LNCaP clone FGC (cell line): ENCODE measurements at regions not wholly inside any gene's neighbourhood (a gene's known extent, or its start where the extent isn't known, plus 50 kb on each side); places are given as distances from the start of the nearest gene placed in this dataset.

Experiments
- DNase-seq: peaks from one replicate; pipeline ENCODE4 v3.0.0-alpha.2; 2011; ENCODE audit warnings: low read depth
- H3K4me3 ChIP-seq: 2 replicates; pipeline ENCODE4 v1.5.1; 2011; ENCODE audit warnings: mild to moderate bottlenecking, low read depth, low read length, control low read depth
- TF ChIP-seq, protein P1 (sequence below): IDR thresholded peaks from 2 replicates; pipeline ENCODE4 v1.5.1; 2012; ENCODE audit warnings: mild to moderate bottlenecking; ENCODE audit not compliant: control insufficient read depth, insufficient read depth; ENCODE audit errors: extremely low read depth

DNA sequence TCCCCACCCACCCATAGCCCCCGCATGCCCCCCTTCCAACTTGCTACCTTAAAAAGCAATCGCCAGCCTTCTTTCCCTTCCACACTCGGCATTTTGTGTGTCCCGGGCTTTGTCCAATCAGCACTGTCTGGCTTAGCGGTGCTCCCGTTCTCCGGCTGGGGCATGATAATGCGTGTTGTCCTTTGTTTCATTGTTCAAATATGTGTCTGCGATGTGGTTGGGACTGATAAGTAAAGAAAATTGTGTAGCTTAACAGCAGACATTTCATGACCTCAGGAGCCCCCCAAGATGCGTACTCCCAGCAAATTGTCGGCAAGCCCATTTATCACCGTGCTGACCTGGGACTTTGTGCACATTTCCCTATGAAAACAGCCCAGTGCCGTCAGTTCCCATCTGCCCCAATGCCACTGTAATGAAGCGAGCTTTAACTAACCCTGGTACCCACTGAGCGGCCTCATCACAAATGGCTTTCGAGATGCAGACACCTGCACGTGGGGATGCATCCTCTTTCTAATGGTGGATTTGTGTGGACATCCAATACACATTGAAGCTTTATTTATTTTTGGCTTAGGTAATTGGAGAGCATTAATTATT is 167.0 kb upstream of the E2F8 start:
- TF ChIP-seq, protein P1, sequence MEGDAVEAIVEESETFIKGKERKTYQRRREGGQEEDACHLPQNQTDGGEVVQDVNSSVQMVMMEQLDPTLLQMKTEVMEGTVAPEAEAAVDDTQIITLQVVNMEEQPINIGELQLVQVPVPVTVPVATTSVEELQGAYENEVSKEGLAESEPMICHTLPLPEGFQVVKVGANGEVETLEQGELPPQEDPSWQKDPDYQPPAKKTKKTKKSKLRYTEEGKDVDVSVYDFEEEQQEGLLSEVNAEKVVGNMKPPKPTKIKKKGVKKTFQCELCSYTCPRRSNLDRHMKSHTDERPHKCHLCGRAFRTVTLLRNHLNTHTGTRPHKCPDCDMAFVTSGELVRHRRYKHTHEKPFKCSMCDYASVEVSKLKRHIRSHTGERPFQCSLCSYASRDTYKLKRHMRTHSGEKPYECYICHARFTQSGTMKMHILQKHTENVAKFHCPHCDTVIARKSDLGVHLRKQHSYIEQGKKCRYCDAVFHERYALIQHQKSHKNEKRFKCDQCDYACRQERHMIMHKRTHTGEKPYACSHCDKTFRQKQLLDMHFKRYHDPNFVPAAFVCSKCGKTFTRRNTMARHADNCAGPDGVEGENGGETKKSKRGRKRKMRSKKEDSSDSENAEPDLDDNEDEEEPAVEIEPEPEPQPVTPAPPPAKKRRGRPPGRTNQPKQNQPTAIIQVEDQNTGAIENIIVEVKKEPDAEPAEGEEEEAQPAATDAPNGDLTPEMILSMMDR: no peak
- no peak for DNase-seq
- no peak overlapping the region for H3K4me3 ChIP-seq

DNA sequence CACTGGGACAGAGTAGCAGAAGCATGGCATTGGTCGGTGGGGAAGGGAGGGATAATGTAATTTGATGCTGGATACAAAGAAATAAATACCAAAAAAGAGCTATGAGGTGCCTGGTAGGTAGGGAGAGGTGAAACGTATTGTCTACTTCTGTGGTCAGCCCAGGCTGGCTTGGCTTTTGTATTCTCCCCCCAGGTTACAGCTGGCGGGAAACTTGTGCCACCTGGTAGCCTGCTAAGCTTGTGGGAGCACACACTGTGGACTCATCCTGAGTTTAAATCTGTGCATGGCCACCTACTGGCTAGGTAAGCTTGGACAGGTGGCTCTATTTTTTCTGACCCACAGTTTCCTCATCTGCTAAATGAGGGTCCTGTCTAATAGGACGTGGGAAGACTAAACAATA is 165.2 kb upstream of the E2F8 start:
- DNase-seq: no peak
- TF ChIP-seq, protein P1: no peak
- H3K4me3 ChIP-seq: no peak overlapping the region

DNA sequence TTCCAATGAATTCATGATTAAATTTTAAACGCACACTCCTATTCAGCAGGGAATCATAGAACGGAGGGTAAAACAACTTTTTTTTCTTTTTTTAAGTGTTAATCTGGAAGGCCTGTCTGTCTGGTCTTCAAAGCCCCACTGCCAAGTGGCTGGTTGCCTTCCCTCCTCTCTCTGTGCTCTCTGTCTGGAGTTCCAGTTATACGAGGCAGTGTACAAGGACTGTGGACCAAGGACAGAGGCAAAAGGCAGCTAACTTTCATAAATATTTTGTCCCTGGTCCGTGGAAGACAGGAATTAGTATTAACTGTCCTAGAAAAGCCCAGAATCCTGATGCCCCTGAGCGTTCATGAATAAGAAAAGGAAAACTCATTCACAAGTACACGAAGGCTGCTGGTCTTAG is 164.0 kb upstream of the E2F8 start:
- TF ChIP-seq, protein P1: no peak
- DNase-seq: no peak
- H3K4me3 ChIP-seq: no peak overlapping the region

DNA sequence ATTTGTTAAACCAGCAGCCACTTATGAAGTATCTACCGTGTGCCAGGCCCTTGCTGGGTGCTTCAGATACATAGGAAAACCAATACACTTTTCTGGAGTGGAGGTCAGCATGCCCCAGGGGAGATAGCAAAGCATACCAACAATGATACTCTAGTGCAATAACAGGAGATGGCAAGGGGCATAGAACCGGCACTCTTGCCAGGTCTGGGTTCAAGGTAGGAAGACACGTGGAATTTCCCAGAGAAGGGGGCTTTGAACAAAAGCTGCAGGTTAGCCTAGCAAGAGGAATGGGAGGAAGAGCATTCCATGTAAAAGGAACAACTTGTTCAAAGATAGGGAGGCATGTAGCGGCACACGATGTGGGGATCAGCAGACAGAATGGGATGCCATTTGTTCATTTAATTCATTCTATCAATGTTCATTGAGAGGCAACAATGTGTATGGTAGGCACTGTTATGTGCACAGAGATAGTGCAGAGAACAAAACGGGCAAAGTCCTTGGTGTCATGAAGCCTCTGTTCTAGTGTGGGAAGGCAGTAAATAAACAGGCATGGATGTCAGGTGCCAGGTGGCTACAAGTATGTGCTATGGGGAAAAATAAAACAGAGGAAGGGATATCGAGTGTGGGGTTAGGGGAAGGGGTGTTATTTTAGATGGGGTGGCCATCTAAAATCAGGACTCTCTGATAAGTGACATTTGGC is 162.6 kb upstream of the E2F8 start:
- DNase-seq: no peak
- H3K4me3 ChIP-seq: no peak overlapping the region
- TF ChIP-seq, protein P1: no peak

DNA sequence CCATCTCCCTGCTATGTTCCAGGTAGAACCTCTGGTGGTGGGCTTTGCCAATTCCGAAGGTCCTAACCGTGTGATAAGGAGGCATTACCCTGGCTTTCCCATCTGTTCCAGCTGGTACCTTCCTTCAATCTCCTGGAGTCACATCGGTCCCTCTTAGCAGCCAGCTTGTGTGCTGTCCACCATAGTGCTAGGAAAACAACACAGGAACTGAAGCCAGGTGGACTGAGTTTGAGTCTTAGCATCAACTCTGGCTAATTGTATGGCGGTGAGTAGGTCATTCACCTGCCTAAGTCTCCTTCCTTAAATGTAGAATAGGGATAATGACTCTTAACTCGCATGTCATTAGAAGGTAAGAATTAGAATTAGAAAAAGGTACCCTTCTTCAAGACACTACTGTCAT is 159.6 kb upstream of the E2F8 start:
- no peak overlapping the region for H3K4me3 ChIP-seq
- TF ChIP-seq, protein P1: no peak

DNA sequence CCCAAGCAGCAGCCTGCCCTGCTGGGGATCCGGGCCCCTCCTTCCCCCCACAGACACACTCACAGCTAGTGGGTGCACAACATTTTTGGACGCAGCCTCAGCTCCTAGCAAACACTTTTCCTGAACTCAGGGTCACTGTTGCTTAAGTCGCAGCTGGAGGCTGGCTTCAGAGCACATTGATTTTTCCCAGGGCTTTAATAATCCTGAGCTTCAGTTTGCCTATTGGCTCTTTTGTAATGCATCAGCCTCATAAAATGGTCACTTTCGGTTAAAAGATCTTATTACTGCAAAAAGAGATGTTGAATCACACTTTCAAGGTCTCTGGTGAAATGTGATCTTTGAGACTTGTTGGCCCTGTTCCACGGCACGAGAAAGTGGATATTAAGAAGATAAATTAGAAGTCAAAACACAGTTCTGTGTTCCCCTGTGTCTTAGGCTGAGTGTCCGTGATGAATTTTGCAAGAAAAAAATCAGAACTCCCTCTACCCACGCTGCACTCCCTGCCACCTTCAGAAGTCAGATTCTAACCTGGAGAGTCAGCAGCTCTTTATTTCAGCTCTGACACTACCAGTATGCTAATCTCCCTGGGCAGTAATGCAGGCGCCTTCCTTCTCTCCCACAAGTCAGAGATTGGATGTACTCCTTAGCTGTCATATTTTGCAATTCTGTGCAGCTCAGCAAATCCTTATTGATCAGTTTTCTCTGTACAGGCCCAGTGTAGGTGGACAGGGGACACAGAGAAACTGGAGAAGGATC is 158.2 kb upstream of the E2F8 start:
- DNase-seq: no peak
- TF ChIP-seq, protein P1: no peak

More for the DNA sequence above, 159.6 kb upstream of the E2F8 start:
- DNase-seq: no peak

More for the DNA sequence above, 158.2 kb upstream of the E2F8 start:
- no peak overlapping the region for H3K4me3 ChIP-seq
